AG04450 (cell line): ENCODE measurements at regions not wholly inside any gene's neighbourhood (a gene's known extent, or its start where the extent isn't known, plus 50 kb on each side); places are given as distances from the start of the nearest gene placed in this dataset.

Source experiments
- CTCF ChIA-PET: fragments of 300-600, 350-600 bp; formaldehyde crosslinking; extraction: SDS; loops from one replicate; lab custom pipeline; 2022; ENCODE audit warnings: antibody characterized with exemption, inconsistent platforms; lab: Charles Lee
- POLR2A ChIA-PET: fragments of 350-600 bp; formaldehyde crosslinking; extraction: SDS; loops from one replicate; lab custom pipeline; 2021; ENCODE audit warnings: antibody characterized with exemption, inconsistent platforms; lab: Yijun Ruan, JAX
- DNase-seq: peaks from one replicate; pipeline ENCODE4 v3.0.0-alpha.2; 2011; ENCODE audit warnings: low read depth, low spot score
- H3K27ac ChIP-seq: one replicate; pipeline ENCODE4 v1.5.1; 2012; ENCODE audit warnings: low read depth, low read length, control low read depth
- H3K27me3 ChIP-seq: one replicate; pipeline ENCODE4 v1.6.0; 2012; ENCODE audit warnings: low read length; ENCODE audit not compliant: control insufficient read depth, insufficient read depth
- H3K4me3 ChIP-seq: 2 replicates; pipeline ENCODE4 v1.5.1; 2011; ENCODE audit warnings: mild to moderate bottlenecking, low read depth, low read length, control low read depth
- H3K9me3 ChIP-seq: 2 replicates; pipeline ENCODE4 v1.5.1; 2012; ENCODE audit warnings: low read length; ENCODE audit not compliant: control insufficient read depth, insufficient read depth
- TF ChIP-seq, protein P1 (sequence below): IDR thresholded peaks from 2 replicates; pipeline ENCODE4 v1.5.1; 2011; ENCODE audit warnings: low read depth, low read length, control low read depth, inconsistent platforms

DNA sequence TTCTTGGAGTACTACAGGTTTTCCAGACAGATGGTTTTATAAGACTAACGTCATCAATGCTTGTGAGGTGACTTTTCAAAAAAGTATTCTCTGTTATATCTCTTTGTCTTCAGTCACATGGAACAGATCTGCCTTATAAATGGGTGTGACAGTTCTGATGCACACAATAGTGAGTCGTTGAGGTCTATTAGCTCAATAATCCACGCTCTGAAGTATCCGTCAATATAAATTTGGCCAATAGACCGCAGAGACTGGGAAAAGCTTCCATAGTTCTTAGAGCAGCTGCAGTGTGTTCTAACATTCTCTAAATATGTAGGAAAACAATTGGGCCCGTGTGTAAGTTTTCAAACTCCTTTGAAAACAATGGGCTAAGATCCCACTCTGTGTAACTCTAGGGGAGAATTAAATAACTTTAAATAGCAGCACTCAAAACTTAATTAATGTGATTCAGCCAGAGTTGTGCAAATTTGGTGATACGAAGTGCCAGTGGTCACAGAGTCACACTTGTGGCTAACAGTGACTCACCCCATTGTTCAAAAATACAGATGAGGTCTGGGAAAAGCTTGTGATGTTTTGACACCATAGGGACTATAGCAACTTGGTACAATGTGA, 316.0 kb downstream of the LMO4 start:
- DNase-seq = no peak
- ChIA-PET CTCF (no interaction called here), POLR2A (interaction anchor here (0.7 kb wide), 1 partner anchor 41 kb away, joined by 3 read pairs; no protein-coding TSS in a partner anchor)
- Histone ChIP-seq H3K4me3 (no peak overlapping the region), H3K9me3 (no peaks in the 10 kb centered on the region), H3K27ac (no peak overlapping the region), H3K27me3 (no peaks in the 10 kb centered on the region)
- TF ChIP-seq, protein P1, sequence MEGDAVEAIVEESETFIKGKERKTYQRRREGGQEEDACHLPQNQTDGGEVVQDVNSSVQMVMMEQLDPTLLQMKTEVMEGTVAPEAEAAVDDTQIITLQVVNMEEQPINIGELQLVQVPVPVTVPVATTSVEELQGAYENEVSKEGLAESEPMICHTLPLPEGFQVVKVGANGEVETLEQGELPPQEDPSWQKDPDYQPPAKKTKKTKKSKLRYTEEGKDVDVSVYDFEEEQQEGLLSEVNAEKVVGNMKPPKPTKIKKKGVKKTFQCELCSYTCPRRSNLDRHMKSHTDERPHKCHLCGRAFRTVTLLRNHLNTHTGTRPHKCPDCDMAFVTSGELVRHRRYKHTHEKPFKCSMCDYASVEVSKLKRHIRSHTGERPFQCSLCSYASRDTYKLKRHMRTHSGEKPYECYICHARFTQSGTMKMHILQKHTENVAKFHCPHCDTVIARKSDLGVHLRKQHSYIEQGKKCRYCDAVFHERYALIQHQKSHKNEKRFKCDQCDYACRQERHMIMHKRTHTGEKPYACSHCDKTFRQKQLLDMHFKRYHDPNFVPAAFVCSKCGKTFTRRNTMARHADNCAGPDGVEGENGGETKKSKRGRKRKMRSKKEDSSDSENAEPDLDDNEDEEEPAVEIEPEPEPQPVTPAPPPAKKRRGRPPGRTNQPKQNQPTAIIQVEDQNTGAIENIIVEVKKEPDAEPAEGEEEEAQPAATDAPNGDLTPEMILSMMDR = no peak

DNA sequence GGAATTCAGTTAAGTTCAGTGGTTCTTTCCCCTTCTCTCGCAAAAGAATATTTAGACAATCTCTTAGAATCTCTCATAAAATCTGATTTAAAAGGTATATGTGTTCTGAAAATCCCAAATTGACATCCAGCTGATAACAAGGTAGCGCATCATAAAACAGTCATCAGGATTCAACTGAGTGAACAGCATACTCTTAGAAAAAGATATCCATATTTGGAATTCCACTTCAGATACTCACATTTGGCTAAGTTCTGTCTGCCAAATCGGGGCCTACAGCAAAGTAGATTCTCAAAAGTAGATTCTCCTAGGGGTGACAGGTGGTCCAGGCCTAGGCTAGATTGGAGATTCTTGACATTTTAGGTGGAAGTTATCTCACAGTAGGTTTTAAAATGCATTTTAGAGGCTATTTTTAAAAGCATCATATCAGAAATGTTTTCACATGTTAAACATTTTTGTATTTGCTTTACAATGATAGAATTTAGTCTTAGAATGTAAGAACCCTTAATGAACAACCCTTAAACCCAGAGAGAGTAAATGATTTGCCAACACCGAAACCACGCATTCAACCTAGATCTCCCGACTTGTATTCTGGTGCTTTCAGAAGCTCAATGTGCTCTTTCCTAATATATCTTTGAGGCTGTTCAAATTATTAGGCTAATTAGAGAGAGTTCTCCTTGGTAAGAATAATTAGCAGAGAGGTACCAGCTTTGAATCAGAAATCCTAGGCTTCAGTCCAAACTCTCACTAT, 318.9 kb downstream of the LMO4 start:
- no peak for DNase-seq
- TF ChIP-seq, protein P1 = no peak
- POLR2A ChIA-PET = no interaction called here

DNA sequence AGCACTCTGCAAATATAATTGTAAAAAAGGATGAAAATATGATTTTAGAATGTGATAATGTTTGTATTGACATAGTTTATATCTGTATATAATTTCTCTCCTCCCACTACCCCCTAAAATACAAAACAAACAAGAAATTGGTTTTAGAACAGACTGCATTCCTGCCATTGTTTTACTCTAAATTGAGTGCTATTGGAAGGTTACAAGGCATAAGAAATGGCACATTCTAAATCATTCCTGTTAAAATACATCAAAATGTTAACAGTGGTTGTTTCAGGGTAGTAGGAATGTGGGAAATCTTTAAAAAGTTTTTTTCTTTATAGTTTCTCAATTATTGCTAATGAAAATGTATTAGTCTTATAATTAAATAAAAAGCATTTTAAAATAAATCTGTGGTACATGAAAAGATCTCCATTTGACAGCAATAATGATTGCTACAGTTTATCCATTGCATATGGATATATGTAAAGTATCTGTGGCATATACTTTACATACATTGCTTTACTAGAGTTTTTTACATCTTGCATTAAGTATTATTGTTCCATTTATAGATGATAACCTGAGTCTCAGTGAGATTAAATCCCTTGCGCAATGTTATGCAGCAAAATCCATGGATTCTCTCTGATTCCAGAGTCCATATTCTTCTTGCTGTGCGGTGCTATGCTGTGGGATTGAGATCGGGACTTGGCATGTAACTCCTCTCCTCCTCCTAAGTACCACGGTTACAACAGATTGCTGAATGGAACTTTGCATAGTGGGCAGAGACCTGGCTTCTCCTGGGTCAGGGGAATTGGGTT, 319.8 kb downstream of the LMO4 start:
- TF ChIP-seq, protein P1 = no peak
- CTCF ChIA-PET = no interaction called here
- Histone ChIP-seq H3K9me3 (no peaks in the 10 kb centered on the region), H3K27ac (no peak overlapping the region), H3K4me3 (no peak overlapping the region), H3K27me3 (no peaks in the 10 kb centered on the region)
- DNase-seq = no peak
- POLR2A ChIA-PET = no interaction called here

More for the DNA sequence above, 318.9 kb downstream of the LMO4 start:
- no peaks in the 10 kb centered on the region for H3K9me3 ChIP-seq
- CTCF ChIA-PET = interaction anchor here (1.3 kb wide), 1 partner anchor 306 kb away, joined by 3 read pairs; no protein-coding TSS in a partner anchor
- no peak overlapping the region for H3K27ac ChIP-seq
- H3K27me3 ChIP-seq = no peaks in the 10 kb centered on the region
- no peak overlapping the region for H3K4me3 ChIP-seq

DNA sequence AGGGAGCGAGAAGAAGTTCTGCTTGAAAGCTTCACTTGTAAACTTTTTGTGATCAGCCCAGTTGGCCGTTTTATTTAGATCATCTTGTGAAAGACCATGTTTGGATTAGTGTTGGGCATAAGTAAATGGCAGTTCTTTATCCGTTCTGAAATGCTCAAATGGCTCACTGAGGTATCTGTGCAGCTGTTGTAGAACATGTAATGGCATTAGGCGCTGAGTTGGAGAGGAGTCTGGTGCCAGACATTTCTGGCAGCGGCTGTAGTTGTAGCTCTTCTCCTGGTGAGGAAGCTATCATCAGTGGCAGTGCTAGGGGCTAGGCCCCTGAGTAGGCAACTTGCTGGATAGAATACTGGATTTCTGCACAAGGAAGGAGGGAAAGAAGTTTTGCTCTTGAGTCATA, 321.6 kb downstream of the LMO4 start:
- Histone ChIP-seq H3K4me3 (no peak overlapping the region), H3K27me3 (no peaks in the 10 kb centered on the region), H3K9me3 (no peaks in the 10 kb centered on the region), H3K27ac (no peak overlapping the region)
- TF ChIP-seq, protein P1 = no peak
- ChIA-PET CTCF (no interaction called here), POLR2A (no interaction called here)
- no peak for DNase-seq
